ENCODE measurements at regions not wholly inside any gene's neighbourhood (a gene's known extent, or its start where the extent isn't known, plus 50 kb on each side); places are given as distances from the start of the nearest gene placed in this dataset.

DNA sequence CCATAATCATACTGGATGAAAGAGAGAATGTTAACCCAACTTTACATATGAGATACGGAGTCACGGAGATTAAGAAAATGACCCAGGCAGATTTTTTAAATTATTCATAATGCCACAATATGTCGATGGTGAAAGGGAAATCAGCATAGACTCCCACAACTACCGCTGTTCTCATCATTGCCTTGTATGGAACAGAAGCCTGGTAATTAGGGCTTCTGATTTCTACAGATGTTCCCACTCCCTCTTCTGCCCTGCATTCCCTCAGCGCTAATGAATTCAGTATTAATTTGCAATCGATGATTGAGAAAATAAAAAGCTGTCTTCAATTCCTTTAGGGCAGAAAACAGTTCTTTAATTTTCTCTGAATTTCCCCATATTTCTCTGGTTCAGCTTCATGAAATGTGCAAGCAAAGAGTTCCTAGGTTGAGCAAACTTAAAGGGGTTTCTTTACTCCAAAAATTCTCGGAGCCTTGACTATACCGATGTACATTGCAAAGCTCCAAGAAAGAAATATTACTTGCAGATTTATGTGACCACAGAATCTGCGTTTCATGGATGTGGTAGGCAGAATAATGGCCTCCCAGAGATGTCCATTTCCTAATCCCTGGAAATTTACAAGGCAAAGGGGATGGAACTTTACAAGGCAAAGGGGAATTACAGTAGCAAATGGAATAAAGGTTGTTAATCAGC, 134.9 kb upstream of the ZC3H12C start:
- TF ChIP-seq, protein P1, sequence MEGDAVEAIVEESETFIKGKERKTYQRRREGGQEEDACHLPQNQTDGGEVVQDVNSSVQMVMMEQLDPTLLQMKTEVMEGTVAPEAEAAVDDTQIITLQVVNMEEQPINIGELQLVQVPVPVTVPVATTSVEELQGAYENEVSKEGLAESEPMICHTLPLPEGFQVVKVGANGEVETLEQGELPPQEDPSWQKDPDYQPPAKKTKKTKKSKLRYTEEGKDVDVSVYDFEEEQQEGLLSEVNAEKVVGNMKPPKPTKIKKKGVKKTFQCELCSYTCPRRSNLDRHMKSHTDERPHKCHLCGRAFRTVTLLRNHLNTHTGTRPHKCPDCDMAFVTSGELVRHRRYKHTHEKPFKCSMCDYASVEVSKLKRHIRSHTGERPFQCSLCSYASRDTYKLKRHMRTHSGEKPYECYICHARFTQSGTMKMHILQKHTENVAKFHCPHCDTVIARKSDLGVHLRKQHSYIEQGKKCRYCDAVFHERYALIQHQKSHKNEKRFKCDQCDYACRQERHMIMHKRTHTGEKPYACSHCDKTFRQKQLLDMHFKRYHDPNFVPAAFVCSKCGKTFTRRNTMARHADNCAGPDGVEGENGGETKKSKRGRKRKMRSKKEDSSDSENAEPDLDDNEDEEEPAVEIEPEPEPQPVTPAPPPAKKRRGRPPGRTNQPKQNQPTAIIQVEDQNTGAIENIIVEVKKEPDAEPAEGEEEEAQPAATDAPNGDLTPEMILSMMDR (IDR thresholded peaks at IDR 0.05; ENCODE audit: insufficient read depth, low read length, severe bottlenecking): no peak
- Histone ChIP-seq H3K4me3 (ENCODE audit: low read depth, low read length) (no peak overlapping the region), H3K36me3 (ENCODE audit: control insufficient read depth, insufficient read depth, low read length) (no peaks in the 10 kb centered on the region), H3K27me3 (ENCODE audit: control insufficient read depth, insufficient read depth, low read length) (peaks cover 1% of the 10 kb centered on the region)
- DNase-seq (ENCODE audit: low read depth) (no peak), FAIRE-seq (no peak)

GRCh38 chr11:109958821-109959166, 134.4 kb upstream of the ZC3H12C start:
- DNase-seq (ENCODE audit: low read depth): no peak
- no peak for FAIRE-seq
- TF ChIP-seq, protein P1 (IDR thresholded peaks at IDR 0.05; ENCODE audit: insufficient read depth, low read length, severe bottlenecking): no peak

GRCh38 chr11:109960831-109961230, 132.4 kb upstream of the ZC3H12C start:
- DNase-seq (ENCODE audit: low read depth): peak; percentile 39
- Histone ChIP-seq H3K4me3 (ENCODE audit: low read depth, low read length) (no peak overlapping the region), H3K36me3 (ENCODE audit: control insufficient read depth, insufficient read depth, low read length) (no peaks in the 10 kb centered on the region), H3K27me3 (ENCODE audit: control insufficient read depth, insufficient read depth, low read length) (no peaks in the 10 kb centered on the region)
- FAIRE-seq: no peak
- TF ChIP-seq, protein P1 (IDR thresholded peaks at IDR 0.05; ENCODE audit: insufficient read depth, low read length, severe bottlenecking): no peak

More at GRCh38 chr11:109958821-109959166, 134.4 kb upstream of the ZC3H12C start:
- Histone ChIP-seq H3K27me3 (ENCODE audit: control insufficient read depth, insufficient read depth, low read length) (peaks cover 1% of the 10 kb centered on the region), H3K4me3 (ENCODE audit: low read depth, low read length) (no peak overlapping the region), H3K36me3 (ENCODE audit: control insufficient read depth, insufficient read depth, low read length) (no peaks in the 10 kb centered on the region)

DNA sequence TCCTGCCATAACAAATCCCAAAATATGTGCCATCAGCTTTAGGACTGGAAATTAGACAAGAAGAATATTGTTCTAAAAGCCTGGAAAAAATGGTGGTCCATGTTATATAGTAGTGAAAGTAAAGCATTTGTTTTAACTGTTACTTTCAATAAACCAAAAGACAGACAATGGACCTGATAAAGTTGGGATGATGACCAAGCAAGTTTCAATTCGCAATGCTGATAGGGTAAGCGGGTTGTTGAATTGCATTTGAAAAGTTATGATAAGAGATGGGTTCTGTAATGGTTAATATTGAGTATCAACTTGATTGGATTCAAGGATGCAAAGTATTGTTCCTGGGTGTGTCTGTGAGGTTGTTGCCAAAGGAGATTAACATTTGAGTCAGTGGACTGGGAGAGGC, 131.9 kb upstream of the ZC3H12C start:
- no peak overlapping the region for H3K4me3 ChIP-seq (ENCODE audit: low read depth, low read length)
- H3K36me3 ChIP-seq (ENCODE audit: control insufficient read depth, insufficient read depth, low read length): no peaks in the 10 kb centered on the region
- DNase-seq (ENCODE audit: low read depth) (no peak), FAIRE-seq (no peak)
- TF ChIP-seq, protein P1 (IDR thresholded peaks at IDR 0.05; ENCODE audit: insufficient read depth, low read length, severe bottlenecking): no peak
- H3K27me3 ChIP-seq (ENCODE audit: control insufficient read depth, insufficient read depth, low read length): no peaks in the 10 kb centered on the region

DNA sequence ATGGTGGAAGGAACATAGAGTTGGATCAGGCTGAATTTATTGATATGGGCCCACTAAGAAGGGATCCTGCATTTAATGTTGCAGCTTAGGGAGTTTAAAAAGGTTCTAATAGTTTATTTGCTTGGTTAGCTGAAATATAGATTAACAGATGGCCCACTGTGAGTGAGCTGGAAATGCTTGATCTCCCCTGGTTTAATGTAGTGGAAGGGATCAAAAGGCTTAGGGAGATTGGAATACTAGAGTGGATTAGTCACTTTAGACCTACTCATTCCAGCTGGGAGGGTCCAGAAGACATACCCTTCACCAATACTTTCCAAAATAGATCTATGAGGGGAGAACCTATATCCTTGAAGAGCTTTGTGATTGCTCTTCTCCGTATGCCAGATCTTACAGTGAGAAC, 130.1 kb upstream of the ZC3H12C start:
- H3K36me3 ChIP-seq (ENCODE audit: control insufficient read depth, insufficient read depth, low read length): no peaks in the 10 kb centered on the region
- no peak for DNase-seq (ENCODE audit: low read depth)

More for the DNA sequence above, 130.1 kb upstream of the ZC3H12C start:
- no peak overlapping the region for H3K4me3 ChIP-seq (ENCODE audit: low read depth, low read length)
- TF ChIP-seq, protein P1 (IDR thresholded peaks at IDR 0.05; ENCODE audit: insufficient read depth, low read length, severe bottlenecking): no peak
- no peaks in the 10 kb centered on the region for H3K27me3 ChIP-seq (ENCODE audit: control insufficient read depth, insufficient read depth, low read length)
- FAIRE-seq: no peak
